Astrocyte of the cerebellum (primary cell): ENCODE measurements at regions not wholly inside any gene's neighbourhood (a gene's known extent, or its start where the extent isn't known, plus 50 kb on each side); places are given as distances from the start of the nearest gene placed in this dataset.

Experiments
- DNase-seq: peaks from one replicate; pipeline ENCODE4 v3.0.0-alpha.2; 2011; ENCODE audit warnings: low read depth
- H3K4me3 ChIP-seq: 2 replicates; pipeline ENCODE4 v1.5.1; 2011; ENCODE audit warnings: mild to moderate bottlenecking, low read depth, low read length, moderate library complexity
- in situ Hi-C: cut with HindIII; loops from 2 replicates; pipeline ENCODE4 v1.10.0; 2017; ENCODE audit warnings: low sequenced_read_pairs
- TF ChIP-seq, protein P1 (sequence below): IDR thresholded peaks from 2 replicates; pipeline ENCODE4 v1.5.1; 2012; ENCODE audit warnings: low read length, low read depth, moderate library complexity, mild to moderate bottlenecking; ENCODE audit errors: missing control alignments

DNA sequence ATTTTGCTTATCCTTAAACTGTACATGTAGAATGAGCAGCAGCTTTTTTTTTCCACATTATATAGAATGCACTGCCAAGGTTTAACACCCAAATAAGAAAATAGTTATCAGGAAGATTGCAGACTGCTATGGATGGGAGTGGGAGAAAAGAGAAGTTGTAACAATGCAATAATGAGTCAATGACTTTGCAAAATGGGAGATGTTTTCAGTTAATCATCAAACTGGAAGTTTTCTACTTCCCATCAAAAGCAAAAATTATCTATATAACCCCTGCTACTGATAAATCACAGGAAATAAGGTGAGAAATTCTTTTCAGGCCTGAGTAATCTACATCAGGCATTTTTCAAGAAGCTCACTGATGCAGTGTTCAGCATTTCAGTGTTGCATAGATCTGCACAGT lies 309.1 kb downstream of the GXYLT1 start:
- TF ChIP-seq, protein P1, sequence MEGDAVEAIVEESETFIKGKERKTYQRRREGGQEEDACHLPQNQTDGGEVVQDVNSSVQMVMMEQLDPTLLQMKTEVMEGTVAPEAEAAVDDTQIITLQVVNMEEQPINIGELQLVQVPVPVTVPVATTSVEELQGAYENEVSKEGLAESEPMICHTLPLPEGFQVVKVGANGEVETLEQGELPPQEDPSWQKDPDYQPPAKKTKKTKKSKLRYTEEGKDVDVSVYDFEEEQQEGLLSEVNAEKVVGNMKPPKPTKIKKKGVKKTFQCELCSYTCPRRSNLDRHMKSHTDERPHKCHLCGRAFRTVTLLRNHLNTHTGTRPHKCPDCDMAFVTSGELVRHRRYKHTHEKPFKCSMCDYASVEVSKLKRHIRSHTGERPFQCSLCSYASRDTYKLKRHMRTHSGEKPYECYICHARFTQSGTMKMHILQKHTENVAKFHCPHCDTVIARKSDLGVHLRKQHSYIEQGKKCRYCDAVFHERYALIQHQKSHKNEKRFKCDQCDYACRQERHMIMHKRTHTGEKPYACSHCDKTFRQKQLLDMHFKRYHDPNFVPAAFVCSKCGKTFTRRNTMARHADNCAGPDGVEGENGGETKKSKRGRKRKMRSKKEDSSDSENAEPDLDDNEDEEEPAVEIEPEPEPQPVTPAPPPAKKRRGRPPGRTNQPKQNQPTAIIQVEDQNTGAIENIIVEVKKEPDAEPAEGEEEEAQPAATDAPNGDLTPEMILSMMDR = no peak
- DNase-seq = no peak
- in situ Hi-C loops = no loop called here
- H3K4me3 ChIP-seq = no peak overlapping the region

DNA sequence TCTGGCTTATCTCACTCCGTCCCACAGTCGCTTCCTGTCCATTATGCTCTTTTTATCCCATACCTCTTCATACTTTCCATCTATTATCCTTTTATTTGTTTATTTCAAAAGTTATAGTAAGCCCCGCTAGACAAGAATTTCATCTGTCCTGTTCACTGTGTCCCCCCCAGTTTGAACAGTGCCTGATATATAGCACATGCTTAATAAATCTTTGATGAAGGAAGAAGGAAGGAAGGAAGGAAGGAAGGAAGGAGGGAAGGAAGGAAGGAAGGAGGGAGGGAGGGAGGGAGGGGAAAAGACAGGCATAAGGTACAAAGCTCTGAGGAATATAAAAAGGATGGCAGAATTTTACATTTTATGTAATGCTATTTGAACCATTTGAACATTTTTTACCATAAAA lies 324.7 kb downstream of the GXYLT1 start:
- no peak overlapping the region for H3K4me3 ChIP-seq
- DNase-seq = no peak
- in situ Hi-C loops = no loop called here
- TF ChIP-seq, protein P1 = no peak

DNA sequence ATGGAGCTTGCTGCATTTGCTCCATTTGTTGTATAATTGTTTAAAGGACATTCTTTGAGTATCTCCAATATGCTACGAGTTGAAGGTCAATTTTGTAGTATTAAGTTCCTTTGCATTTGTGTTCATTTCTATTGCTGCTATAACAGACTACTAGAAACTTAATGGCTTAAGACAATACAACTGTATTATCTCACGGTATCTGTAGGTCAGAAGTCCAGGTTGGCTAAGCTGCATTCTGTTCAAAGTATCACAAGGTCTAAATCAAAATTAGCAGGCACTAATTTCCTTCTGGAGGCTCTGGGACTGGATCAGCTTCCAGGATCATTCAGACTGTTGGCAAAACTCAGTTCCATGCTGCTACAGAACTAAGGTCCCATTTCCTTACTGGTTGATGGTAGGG lies 340.6 kb downstream of the GXYLT1 start:
- no peak overlapping the region for H3K4me3 ChIP-seq
- no peak for DNase-seq
- in situ Hi-C loops = no loop called here
- TF ChIP-seq, protein P1 = no peak

DNA sequence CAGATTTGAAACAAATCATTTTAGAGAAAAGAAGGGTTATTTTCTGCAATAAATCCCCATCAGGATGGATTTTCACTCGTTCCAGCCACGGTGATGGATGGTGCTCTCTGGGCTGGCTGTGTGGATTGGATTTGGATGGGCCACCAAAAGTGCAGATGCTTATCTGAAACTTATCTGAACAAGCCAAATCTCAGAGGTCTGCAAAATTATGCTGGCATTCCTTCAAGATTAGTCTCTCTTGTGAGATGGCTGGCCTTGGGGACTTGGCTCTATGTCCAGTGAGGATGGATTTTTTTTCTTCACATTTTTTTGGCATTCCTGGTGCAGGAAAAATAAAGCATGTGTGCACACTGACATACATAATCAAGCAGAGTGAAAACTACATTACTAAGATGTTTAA lies 341.9 kb downstream of the GXYLT1 start:
- no peak overlapping the region for H3K4me3 ChIP-seq
- no peak for DNase-seq
- TF ChIP-seq, protein P1 = no peak
- in situ Hi-C loops = no loop called here

DNA sequence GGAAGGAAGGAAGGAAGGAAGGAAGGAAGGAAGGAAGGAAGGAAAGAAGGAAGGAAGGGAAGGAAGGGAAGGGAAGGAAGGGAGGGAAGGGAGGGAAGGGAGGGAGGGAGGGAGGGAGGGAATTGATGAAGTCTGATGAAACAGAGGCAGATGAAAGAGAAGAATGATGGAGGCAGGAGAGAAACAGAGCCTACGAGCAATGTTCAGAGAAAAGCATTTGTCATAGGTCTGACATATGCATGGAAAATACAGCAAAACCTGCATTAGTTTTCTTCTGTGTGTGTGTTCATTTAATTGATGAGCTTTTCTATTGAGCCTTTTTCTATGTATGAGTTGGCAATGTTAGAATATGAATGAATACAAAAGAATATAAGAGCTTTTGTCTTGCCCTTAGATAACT lies 343.4 kb downstream of the GXYLT1 start:
- in situ Hi-C loops = no loop called here
- no peak for DNase-seq
- TF ChIP-seq, protein P1 = no peak
- H3K4me3 ChIP-seq = no peak overlapping the region

DNA sequence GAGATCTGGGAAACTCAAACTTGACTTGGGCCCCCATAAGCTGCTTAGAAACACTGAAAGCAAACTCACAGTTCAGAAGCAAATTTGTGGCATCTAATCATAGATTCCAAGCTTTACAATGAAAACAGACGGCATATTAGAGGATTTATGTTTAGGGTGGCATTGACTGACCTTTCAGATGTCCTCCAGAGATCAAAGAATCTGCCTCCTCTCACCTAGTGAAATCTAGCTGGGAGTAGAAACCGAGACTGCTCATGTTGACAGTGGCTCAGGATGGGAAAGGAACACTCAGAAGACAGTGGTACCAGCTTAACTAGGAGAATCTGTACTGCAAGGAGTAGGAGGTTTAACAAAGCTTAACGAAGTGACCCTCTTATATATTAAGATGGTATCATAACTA lies 345.0 kb downstream of the GXYLT1 start:
- in situ Hi-C loops = no loop called here
- no peak for DNase-seq
- TF ChIP-seq, protein P1 = no peak
- H3K4me3 ChIP-seq = no peak overlapping the region

DNA sequence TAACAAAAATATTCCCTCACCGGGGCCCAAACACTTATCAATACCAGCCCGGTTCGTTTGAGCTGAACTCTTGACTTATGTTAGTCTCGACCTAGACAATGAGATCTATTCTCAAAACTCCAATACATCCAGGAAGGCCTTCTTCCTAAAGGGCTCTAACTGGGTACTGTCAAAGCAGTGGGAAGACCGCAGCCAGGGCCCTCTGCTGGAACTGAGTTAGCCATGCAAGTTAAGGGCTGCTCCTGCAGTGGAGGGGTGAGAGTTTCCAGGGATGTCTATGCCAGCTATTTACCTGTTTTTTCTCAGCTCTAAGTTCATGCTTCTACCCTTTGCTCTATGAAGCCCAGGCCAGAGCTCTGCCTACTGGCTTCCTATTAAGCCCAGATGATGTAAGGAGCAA lies 348.8 kb downstream of the GXYLT1 start:
- TF ChIP-seq, protein P1 = peak; percentile 28
- DNase-seq = no peak
- in situ Hi-C loops = no loop called here
- no peak overlapping the region for H3K4me3 ChIP-seq
